Ovary (tissue), 3 donors: ENCODE measurements at regions not wholly inside any gene's neighbourhood (a gene's known extent, or its start where the extent isn't known, plus 50 kb on each side); places are given as distances from the start of the nearest gene placed in this dataset.

ENCODE experiments used
- POLR2A ChIP-seq: fragments of 450-650 bp; IDR thresholded peaks from one replicate; pipeline ENCODE4 v1.6.1; 2017; ENCODE audit warnings: antibody characterized with exemption, mild to moderate bottlenecking, moderate library complexity
- TF ChIP-seq, protein P1 (sequence below), 3 donors: fragments of 450-650 bp in 2 of 3; fragments of 200-600 bp in 1 of 3; IDR thresholded peaks; one replicate each; pipeline versions ENCODE4 v1.5.1 to v1.8.0; 2016 to 2022; ENCODE audit warnings: antibody characterized with exemption in 3 of 3, mild to moderate bottlenecking in 1 of 3
- donor health status: DM: no; HTN: no; CAD: no.

DNA sequence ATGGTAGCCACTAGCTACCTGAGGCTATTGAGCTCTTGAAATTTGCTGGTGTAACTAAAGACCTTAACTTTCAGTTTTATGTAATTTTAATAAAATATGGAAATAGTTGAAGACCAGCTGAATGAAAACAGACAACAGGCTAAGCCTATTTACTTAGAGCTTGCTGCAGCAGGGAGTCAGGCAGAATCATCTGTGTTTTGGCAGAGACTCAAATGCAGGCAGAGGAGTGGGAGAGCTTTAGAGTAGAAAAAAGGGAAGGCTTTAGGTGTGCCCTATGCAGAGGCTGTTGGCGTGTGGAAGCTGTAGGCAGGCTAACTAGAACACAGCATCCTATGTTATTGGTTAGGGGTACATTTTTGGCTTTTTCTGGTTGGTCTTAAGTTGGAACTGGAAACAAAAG is 304.9 kb upstream of the NBEA start:
- no peak for TF ChIP-seq POLR2A
- TF ChIP-seq, protein P1, sequence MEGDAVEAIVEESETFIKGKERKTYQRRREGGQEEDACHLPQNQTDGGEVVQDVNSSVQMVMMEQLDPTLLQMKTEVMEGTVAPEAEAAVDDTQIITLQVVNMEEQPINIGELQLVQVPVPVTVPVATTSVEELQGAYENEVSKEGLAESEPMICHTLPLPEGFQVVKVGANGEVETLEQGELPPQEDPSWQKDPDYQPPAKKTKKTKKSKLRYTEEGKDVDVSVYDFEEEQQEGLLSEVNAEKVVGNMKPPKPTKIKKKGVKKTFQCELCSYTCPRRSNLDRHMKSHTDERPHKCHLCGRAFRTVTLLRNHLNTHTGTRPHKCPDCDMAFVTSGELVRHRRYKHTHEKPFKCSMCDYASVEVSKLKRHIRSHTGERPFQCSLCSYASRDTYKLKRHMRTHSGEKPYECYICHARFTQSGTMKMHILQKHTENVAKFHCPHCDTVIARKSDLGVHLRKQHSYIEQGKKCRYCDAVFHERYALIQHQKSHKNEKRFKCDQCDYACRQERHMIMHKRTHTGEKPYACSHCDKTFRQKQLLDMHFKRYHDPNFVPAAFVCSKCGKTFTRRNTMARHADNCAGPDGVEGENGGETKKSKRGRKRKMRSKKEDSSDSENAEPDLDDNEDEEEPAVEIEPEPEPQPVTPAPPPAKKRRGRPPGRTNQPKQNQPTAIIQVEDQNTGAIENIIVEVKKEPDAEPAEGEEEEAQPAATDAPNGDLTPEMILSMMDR (IDR thresholded peaks at IDR 0.05): no peak
